HCT116 (cell line): ENCODE measurements at regions not wholly inside any gene's neighbourhood (a gene's known extent, or its start where the extent isn't known, plus 50 kb on each side); places are given as distances from the start of the nearest gene placed in this dataset.
A peak's percentile ranks its signal among the peaks of the same experiment; 100 is the strongest.

Source experiments
- ATAC-seq: fragments of 200-7000 bp; cut with Tn5 transposase; 2 replicates; pipeline ENCODE4 v1.9.1; 2020; ENCODE audit warnings: mild to moderate bottlenecking, moderate library complexity
- BruUV-seq: library from RNA; stranded (reverse); fragments of 400-500 nt; replicated peaks from 2 replicates; lab custom pipeline; 2021; lab: Mats Ljungman, UMichigan
- CTCF ChIA-PET: fragments of 300-600 bp; sonication (Branson Sonifier 250); formaldehyde crosslinking; loops from one replicate; lab custom pipeline; 2021; ENCODE audit warnings: antibody characterized with exemption; lab: Charles Lee
- POLR2A ChIA-PET: fragments of 300-600, 350-600 bp; sonication (Branson Sonifier 250); formaldehyde crosslinking; loops from one replicate; lab custom pipeline; 2021; ENCODE audit warnings: antibody characterized with exemption; lab: Charles Lee
- RAD21 ChIA-PET, 2 experiments: fragments of 300-600 bp; sonication (Branson Sonifier 250); formaldehyde crosslinking; loops; one replicate each; lab custom pipeline; 2023; ENCODE audit warnings: low total read pairs in 2 of 2; ENCODE audit not compliant: uncharacterized antibody in 2 of 2, unreplicated experiment in 2 of 2, low non-redundant PET in 1 of 2; lab: Charles Lee
- DNase-seq: peaks from one replicate; pipeline ENCODE4 v3.0.0-alpha.2; 2010; ENCODE audit warnings: low read depth, low spot score
- H2AFZ ChIP-seq: fragments of 200-600 bp; shearing (Covaris generic), sonication (generic); 2 replicates; pipeline ENCODE4 v1.6.1; 2017; ENCODE audit warnings: low read depth, mixed run types, mixed read lengths, antibody characterized with exemption, low read length; ENCODE audit not compliant: poor library complexity, severe bottlenecking
- H3K27ac ChIP-seq: 2 replicates; pipeline ENCODE4 v1.5.1; 2012; ENCODE audit warnings: low read depth, low read length
- H3K27me3 ChIP-seq: fragments of 200-600 bp; sonication (generic); 2 replicates; pipeline ENCODE4 v1.6.1; 2016; ENCODE audit warnings: mixed run types, low read length, mixed read lengths; ENCODE audit not compliant: insufficient read depth
- H3K36me3 ChIP-seq, 2 experiments: fragments of 200-500 bp in 1 of 2; fragments of 200-600 bp in 1 of 2; sonication (Bioruptor generic) in 1 of 2; sonication (generic) in 1 of 2; 2 replicates each; pipeline versions ENCODE4 v1.5.1 to v1.6.1; 2014 to 2016; ENCODE audit warnings: low read length in 2 of 2, inconsistent platforms in 1 of 2, mixed read lengths in 1 of 2, mixed run types in 1 of 2; ENCODE audit not compliant: insufficient read depth in 2 of 2, control insufficient read depth in 1 of 2
- H3K4me1 ChIP-seq, 2 experiments: fragments of 200-600 bp in 1 of 2; sonication (generic) in 1 of 2; 2 replicates each; pipeline versions ENCODE4 v1.5.1 to v1.6.1; 2012 to 2017; ENCODE audit warnings: low read length in 2 of 2, inconsistent platforms in 1 of 2, mild to moderate bottlenecking in 1 of 2, mixed read lengths in 1 of 2, mixed run types in 1 of 2, moderate library complexity in 1 of 2; ENCODE audit not compliant: insufficient read depth in 2 of 2, control insufficient read depth in 1 of 2
- H3K4me2 ChIP-seq: fragments of 200-600 bp; sonication (generic); 2 replicates; pipeline ENCODE4 v1.6.1; 2017; ENCODE audit warnings: mixed run types, low read length, mixed read lengths
- H3K4me3 ChIP-seq, 2 experiments: fragments of 200-600 bp in 1 of 2; sonication (generic) in 1 of 2; replicated peaks in 1 of 2; 2 replicates each; pipeline ENCODE4 v1.5.1; 2011 to 2016; ENCODE audit warnings: low read length in 2 of 2, control low read depth in 1 of 2, low read depth in 1 of 2, mild to moderate bottlenecking in 1 of 2, mixed read lengths in 1 of 2, mixed run types in 1 of 2
- H3K79me2 ChIP-seq: fragments of 200-600 bp; sonication (generic); 2 replicates; pipeline ENCODE4 v1.6.1; 2017; ENCODE audit warnings: mild to moderate bottlenecking, mixed run types, low read length, moderate library complexity, mixed read lengths; ENCODE audit not compliant: insufficient read depth
- H3K9ac ChIP-seq: fragments of 200-600 bp; sonication (generic); 2 replicates; pipeline ENCODE4 v1.6.1; 2016; ENCODE audit warnings: low read length, mixed read lengths
- H3K9me2 ChIP-seq: fragments of 200-600 bp; sonication (generic), shearing (Covaris generic); 2 replicates; pipeline ENCODE4 v1.6.1; 2017; ENCODE audit warnings: mixed run types, mild to moderate bottlenecking, moderate library complexity; ENCODE audit not compliant: insufficient read depth
- H3K9me3 ChIP-seq, 2 experiments: fragments of 200-500 bp in 1 of 2; fragments of 200-600 bp in 1 of 2; sonication (Bioruptor generic) in 1 of 2; sonication (generic) in 1 of 2; 2 replicates each; pipeline ENCODE4 v1.6.1; 2014 to 2017; ENCODE audit warnings: low read length in 2 of 2, mixed read lengths in 2 of 2, inconsistent platforms in 1 of 2, low read depth in 1 of 2, mild to moderate bottlenecking in 1 of 2, mixed run types in 1 of 2, moderate library complexity in 1 of 2; ENCODE audit not compliant: control insufficient read depth in 1 of 2, insufficient read depth in 1 of 2
- H4K20me1 ChIP-seq: fragments of 200-600 bp; sonication (generic), shearing (Covaris generic); 2 replicates; pipeline ENCODE4 v1.6.1; 2017; ENCODE audit warnings: mixed run types, mild to moderate bottlenecking, moderate library complexity; ENCODE audit not compliant: insufficient read depth
- EZH2 ChIP-seq: fragments of 200-600 bp; sonication (generic); IDR thresholded peaks from 2 replicates; pipeline ENCODE4 v1.6.1; 2017; ENCODE audit warnings: antibody characterized with exemption, mixed run types
- JUND ChIP-seq: IDR thresholded peaks from 2 replicates; pipeline ENCODE4 v1.6.1; 2012
- POLR2A ChIP-seq: IDR thresholded peaks from 2 replicates; pipeline ENCODE4 v1.7.0; 2011; ENCODE audit warnings: borderline replicate concordance; ENCODE audit not compliant: insufficient read depth, insufficient read length; ENCODE audit errors: extremely low read depth
- RAD21 ChIP-seq: IDR thresholded peaks from 2 replicates; pipeline ENCODE4 v1.6.1; 2012; ENCODE audit warnings: low read depth, mild to moderate bottlenecking
- SIN3A ChIP-seq: IDR thresholded peaks from 2 replicates; pipeline ENCODE4 v1.6.1; 2012; ENCODE audit warnings: low read depth
- SRF ChIP-seq: IDR thresholded peaks from 2 replicates; pipeline ENCODE4 v1.6.1; 2012; ENCODE audit warnings: low read depth
- TCF7L2 ChIP-seq: IDR thresholded peaks from 2 replicates; pipeline ENCODE4 v1.7.0; 2011; ENCODE audit warnings: borderline replicate concordance, inconsistent platforms; ENCODE audit not compliant: insufficient read depth, insufficient read length; ENCODE audit errors: extremely low read depth
- YY1 ChIP-seq: IDR thresholded peaks from 2 replicates; pipeline ENCODE4 v1.6.1; 2011; ENCODE audit warnings: low read length, low read depth, moderate library complexity, mild to moderate bottlenecking; ENCODE audit not compliant: insufficient replicate concordance; ENCODE audit errors: extremely low read depth
- ZFX ChIP-seq: fragments of 450-650 bp; IDR thresholded peaks from 2 replicates; pipeline ENCODE4 v1.6.1; 2017
- ZNF274 ChIP-seq: fragments of 200-500 bp; sonication (Bioruptor generic); IDR thresholded peaks from 2 replicates; pipeline ENCODE4 v1.6.1; 2014; ENCODE audit warnings: mild to moderate bottlenecking, low read depth, low read length, inconsistent platforms
- intact Hi-C: fragments of 100-400 bp; cut with micrococcal nuclease; formaldehyde crosslinking; loops from 2 replicates; pipeline ENCODE4 v1.10.0; 2022
- TF ChIP-seq, protein P1 (sequence below): IDR thresholded peaks from 2 replicates; pipeline ENCODE4 v1.6.1; 2012

DNA sequence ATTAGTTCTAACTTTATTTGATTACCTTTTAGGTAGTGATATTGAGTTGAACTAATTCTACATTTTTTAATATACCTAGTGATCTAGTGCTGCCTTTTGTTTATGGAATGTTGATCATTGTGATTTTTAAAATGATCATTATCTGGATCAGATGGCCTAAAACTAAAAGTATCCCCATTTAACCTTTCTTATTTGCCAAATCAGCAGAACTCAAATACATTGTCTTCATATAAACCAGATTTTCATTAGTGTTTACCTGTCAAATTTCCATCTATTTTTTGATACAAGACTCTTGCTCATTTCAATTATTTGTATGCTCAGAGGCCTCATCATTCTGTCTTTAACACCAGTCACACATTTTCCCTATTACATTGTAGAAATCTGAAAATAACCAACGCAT lies 441.2 kb downstream of the PTPRC start:
- no peak overlapping the region for H3K9ac ChIP-seq
- H2AFZ ChIP-seq = no peak overlapping the region
- no peak overlapping the region for H3K4me3 ChIP-seq
- H3K9me2 ChIP-seq = no peaks in the 10 kb centered on the region
- no peaks in the 10 kb centered on the region for H3K9me3 ChIP-seq
- ChIA-PET POLR2A (no interaction called here), CTCF (no interaction called here)
- no peaks in the 10 kb centered on the region for H3K27me3 ChIP-seq
- DNase-seq = no peak
- no peaks in the 10 kb centered on the region for H3K4me1 ChIP-seq
- H3K4me2 ChIP-seq = no peak overlapping the region
- TF ChIP-seq POLR2A = no peak
- TF ChIP-seq, all 23 proteins: peak for 0
- Histone ChIP-seq H3K79me2 (no peaks in the 10 kb centered on the region), H4K20me1 (no peaks in the 10 kb centered on the region), H3K36me3 (no peaks in the 10 kb centered on the region), H3K27ac (no peak overlapping the region)
- BruUV-seq = no TSS peak
- intact Hi-C loops = no loop called here
- RAD21 ChIA-PET = no interaction called here
- ATAC-seq = no peak

DNA sequence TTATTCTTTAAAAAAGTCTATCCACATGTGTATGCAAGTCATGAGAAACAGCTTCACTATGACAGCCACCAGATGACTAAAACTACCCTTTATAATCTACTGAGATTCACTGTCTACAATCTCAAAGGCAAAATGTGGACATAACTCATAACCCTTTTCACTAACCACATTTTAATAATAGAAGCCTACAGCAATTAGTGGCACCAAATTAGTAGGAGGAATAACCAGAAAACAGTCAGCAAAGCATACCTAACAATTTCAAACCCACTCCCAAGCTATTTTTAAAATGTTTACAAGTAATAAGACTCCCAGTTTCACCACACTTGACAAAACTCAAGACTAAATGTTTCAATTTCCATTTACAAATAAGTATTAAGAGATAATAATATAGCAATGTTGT lies 442.9 kb downstream of the PTPRC start:
- ChIA-PET RAD21 (no interaction called here), CTCF (no interaction called here), POLR2A (no interaction called here)
- ATAC-seq = no peak
- Histone ChIP-seq H3K9me3 (no peaks in the 10 kb centered on the region), H3K79me2 (no peaks in the 10 kb centered on the region), H3K36me3 (no peaks in the 10 kb centered on the region), H3K27me3 (no peaks in the 10 kb centered on the region), H3K27ac (no peak overlapping the region), H2AFZ (peak overlapping the region; percentile 19), H3K4me3 (no peak overlapping the region), H3K4me2 (no peak overlapping the region), H3K4me1 (no peaks in the 10 kb centered on the region), H3K9me2 (no peaks in the 10 kb centered on the region), H4K20me1 (no peaks in the 10 kb centered on the region), H3K9ac (no peak overlapping the region)
- no peak for DNase-seq
- intact Hi-C loops = no loop called here
- no TSS peak for BruUV-seq
- TF ChIP-seq EZH2 = no peak
- TF ChIP-seq RAD21 = no peak
- TF ChIP-seq YY1 = no peak
- TF ChIP-seq, protein P1, sequence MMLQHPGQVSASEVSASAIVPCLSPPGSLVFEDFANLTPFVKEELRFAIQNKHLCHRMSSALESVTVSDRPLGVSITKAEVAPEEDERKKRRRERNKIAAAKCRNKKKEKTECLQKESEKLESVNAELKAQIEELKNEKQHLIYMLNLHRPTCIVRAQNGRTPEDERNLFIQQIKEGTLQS = no peak
- TF ChIP-seq SIN3A = no peak
- TF ChIP-seq SRF = no peak
- TF ChIP-seq ZFX = no peak
- TF ChIP-seq JUND = no peak
- TF ChIP-seq TCF7L2 = no peak
- TF ChIP-seq ZNF274 = no peak
